NCI-H1105 (cell line): ENCODE measurements at regions not wholly inside any gene's neighbourhood (a gene's known extent, or its start where the extent isn't known, plus 50 kb on each side); places are given as distances from the start of the nearest gene placed in this dataset.
"Not testable (repeated sequence)": the region's sequence is repeated elsewhere in the genome, so short reads cannot be mapped to it uniquely, and the experiment has no call there.

ENCODE experiments used
- DNase-seq: peaks from one replicate; lab custom pipeline; 2025; lab: John Stamatoyannopoulos, UW

- DNase-seq = no peak
Observed at GRCh38 chr10:33703501-33704213, 369.2 kb upstream of the NRP1 start.

GRCh38 chr10:33698033-33698432, 363.6 kb upstream of the NRP1 start:
- no peak for DNase-seq

DNA sequence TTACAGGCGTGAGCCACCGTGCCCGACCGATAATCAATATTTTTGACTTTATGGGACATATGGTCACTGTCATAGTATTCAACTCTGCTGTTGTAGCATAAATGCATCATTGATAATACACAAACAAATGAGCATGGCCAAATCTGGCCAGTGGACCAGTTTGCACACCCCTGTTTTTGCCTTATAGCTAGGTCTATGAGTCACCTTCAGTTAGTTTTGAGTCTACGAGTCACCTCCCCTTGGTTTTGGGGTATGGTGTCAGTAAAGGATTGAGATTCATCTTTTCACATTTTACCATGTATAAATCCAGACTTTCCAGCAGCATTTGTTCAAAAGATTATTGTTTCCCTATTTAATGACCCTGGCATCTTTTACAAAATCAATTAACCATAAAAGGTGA, 362.5 kb upstream of the NRP1 start:
- DNase-seq = no peak

DNA sequence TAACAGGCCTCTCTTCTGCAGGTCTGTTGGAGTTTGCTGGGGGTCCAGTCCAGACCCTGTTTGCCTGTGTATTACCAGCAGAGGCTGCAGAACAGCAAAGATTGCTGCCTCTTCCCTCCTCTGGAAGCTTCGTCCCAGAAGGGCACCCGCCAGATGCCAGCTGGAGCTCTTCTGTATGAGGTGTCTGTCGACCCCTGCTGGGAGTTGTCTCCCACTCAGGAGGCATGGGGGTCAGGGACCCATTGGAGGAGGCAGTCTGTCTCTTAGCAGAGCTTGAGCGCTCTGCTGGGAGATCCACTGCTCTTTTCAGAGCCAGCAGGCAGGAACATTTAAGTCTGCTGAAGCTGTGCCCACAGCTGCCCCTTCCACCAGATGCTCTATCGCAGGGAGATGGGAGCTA, 361.1 kb upstream of the NRP1 start:
- no peak for DNase-seq

GRCh38 chr10:33690536-33690935, 356.1 kb upstream of the NRP1 start:
- not testable (repeated sequence) for DNase-seq

GRCh38 chr10:33688506-33688905, 354.0 kb upstream of the NRP1 start:
- no peak for DNase-seq

- no peak for DNase-seq
Observed at GRCh38 chr10:33684211-33684611, 349.7 kb upstream of the NRP1 start.

- no peak for DNase-seq
Observed at GRCh38 chr10:33681595-33681994, 347.1 kb upstream of the NRP1 start.

DNA sequence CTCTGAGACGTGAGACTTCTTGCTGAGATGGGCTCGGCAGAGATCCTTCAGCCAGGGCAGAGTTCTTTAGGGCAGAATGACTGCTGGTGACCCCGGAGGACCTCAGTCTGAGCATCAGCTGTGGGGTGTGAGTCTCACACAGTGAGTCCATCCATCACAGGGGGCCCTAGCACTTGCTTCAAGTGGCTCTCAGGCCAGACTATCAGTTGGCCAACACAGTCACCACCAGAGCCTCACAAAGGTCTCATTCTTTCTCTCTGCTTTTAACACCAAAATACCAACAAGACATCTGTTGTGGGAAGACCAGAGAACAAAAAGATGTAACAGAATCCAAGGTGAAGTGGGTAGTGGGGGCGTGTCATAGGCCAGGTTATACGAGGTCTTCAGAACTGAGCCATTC, 345.6 kb upstream of the NRP1 start:
- no peak for DNase-seq

DNA sequence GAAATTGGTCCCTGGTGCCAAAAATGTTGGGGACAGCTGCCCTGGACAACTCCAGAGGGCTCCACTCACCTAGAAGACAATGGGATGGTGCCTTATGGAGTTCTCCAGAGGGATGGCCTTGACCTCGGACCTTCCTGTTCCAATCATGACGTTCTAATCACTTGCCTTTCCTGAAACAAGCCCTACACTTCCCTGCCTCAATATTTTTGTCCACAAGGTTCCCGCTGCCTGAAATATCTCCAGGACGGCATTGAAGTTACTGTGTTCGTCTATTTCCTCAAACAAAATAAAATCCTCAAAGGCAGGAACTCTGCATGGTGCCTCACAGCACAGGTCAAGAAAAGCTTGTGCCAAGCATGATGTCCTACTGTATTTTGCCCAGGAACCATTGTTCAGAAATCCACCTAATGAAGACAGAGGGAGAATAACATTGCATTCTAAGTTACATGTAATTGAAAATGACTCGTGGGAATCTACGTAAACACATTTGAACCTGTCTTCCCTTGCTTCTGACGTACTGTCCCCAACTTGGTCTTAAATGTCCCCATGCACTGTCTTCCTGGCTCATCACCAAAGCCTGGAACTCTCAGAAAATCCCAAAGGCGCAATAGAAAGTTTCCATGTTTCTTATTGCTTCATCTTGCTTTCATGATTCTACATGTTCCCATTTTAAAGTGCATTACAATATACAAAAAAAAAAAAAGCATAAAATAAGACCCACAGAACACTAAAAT, 342.3 kb upstream of the NRP1 start:
- no peak for DNase-seq

GRCh38 chr10:33674986-33675599, 340.6 kb upstream of the NRP1 start:
- no peak for DNase-seq

- no peak for DNase-seq
Observed at GRCh38 chr10:33674491-33674890, 340.0 kb upstream of the NRP1 start.

DNA sequence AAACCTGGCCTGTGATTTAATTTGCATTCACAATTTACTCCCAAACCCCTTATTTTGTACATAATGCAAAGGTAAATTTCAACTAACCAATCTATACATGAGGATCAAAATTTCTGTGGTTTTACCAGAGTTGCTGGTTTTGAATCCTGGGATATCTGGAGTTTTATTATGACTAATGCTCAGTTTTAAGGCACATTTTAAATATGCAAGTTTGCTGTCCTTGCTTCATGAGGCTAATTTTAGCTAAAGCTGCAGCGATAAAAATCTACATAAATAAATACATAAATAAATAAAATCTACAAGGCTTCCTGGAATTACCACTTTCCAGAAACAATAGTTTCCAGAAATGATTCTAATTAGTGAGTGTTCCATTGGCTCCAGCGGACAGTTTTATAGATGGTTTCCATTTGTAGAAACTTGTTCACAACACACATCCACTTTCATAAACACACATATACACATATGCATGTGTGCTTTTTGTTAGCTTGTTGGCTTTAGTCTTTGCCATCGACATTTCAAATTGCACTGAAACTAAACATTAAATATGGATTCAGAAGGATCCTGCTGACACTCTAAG, 339.5 kb upstream of the NRP1 start:
- no peak for DNase-seq

- DNase-seq = no peak
Observed at GRCh38 chr10:33669904-33670303, 335.4 kb upstream of the NRP1 start.

GRCh38 chr10:33666686-33667480, 332.4 kb upstream of the NRP1 start:
- DNase-seq = no peak

- DNase-seq = no peak
Observed at GRCh38 chr10:33665501-33665900, 331.0 kb upstream of the NRP1 start.

DNA sequence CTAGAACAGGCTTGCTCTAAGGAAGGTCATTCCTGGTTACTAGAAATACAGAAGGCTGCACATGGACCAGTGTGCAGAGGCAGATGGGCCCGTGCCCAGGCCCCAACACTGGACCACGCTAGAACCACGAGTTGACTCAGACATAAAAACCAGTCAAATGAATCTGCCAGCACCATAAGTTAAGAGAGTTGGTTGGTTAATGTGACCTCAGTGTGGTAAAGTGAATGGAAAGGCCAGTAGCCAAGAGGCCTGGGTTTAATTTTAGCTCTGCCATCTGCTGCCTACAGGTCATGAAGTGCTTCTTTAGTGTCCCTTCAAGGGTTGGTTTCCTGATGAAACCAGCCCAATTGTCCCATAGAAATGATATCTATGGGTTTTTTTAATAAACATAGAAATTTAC, 329.6 kb upstream of the NRP1 start:
- no peak for DNase-seq

GRCh38 chr10:33661580-33662336, 327.3 kb upstream of the NRP1 start:
- no peak for DNase-seq

- DNase-seq = no peak
Observed at GRCh38 chr10:33660329-33660728, 325.9 kb upstream of the NRP1 start.

DNA sequence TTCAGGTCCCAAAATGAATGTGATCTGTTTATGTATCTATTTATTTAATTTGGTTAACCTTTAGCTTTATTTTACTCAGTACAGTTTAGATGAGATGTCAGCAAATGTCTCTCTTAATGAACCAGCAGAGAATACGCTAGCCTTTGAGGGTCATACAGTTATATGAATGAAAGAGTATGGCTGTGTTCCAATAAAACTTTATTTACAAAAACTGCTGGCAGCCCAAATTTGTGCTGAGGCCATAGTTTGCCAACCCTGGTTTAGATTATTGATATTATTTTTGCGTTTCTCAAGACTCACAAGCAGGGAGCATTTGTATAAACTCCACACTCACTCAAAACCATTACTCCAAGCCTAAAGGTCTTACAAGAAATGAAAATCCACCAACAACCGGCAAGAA, 323.4 kb upstream of the NRP1 start:
- no peak for DNase-seq

GRCh38 chr10:33657154-33657908, 322.9 kb upstream of the NRP1 start:
- peak; percentile 50 for DNase-seq
